CD4-positive, CD25-positive, alpha-beta regulatory T cell (primary cell): ENCODE measurements at regions not wholly inside any gene's neighbourhood (a gene's known extent, or its start where the extent isn't known, plus 50 kb on each side); places are given as distances from the start of the nearest gene placed in this dataset.

Experiments used
- ATAC-seq, 2 donors: fragments of 150-1000 bp; cut with Tn5 transposase; one replicate each; pipeline ENCODE4 v1.10.0; 2021; ENCODE audit warnings: low read depth in 2 of 2, moderate number of reproducible peaks in 2 of 2, moderate library complexity in 1 of 2
- DNase-seq, 3 donors: peaks; one replicate each; pipeline versions ENCODE4 v3.0.0 to v3.0.0-alpha.2; 2012 to 2022; ENCODE audit warnings: mixed read lengths in 1 of 3
- H3K27ac ChIP-seq: one replicate; pipeline ENCODE4 v1.7.0; 2013; ENCODE audit warnings: mild to moderate bottlenecking, low read length; ENCODE audit not compliant: insufficient read depth, poor library complexity, severe bottlenecking
- H3K27me3 ChIP-seq: one replicate; pipeline ENCODE4 v1.7.0; 2013; ENCODE audit warnings: low read length; ENCODE audit not compliant: control insufficient read depth, insufficient read depth
- H3K36me3 ChIP-seq: one replicate; pipeline ENCODE4 v1.7.0; 2013; ENCODE audit warnings: mild to moderate bottlenecking, low read length, moderate library complexity; ENCODE audit not compliant: control insufficient read depth, insufficient read depth
- H3K4me1 ChIP-seq: 2 replicates; pipeline ENCODE4 v1.7.0; 2013; ENCODE audit warnings: mild to moderate bottlenecking, low read length; ENCODE audit not compliant: insufficient read depth, control insufficient read depth, poor library complexity, severe bottlenecking
- H3K4me3 ChIP-seq: one replicate; pipeline ENCODE4 v1.7.0; 2013; ENCODE audit warnings: low read depth, mild to moderate bottlenecking, low read length, moderate library complexity
- H3K9me3 ChIP-seq, 2 experiments: 1 replicate in 1 of 2; 2 replicates in 1 of 2; pipeline ENCODE4 v1.7.0; 2013; ENCODE audit warnings: low read length in 2 of 2, mild to moderate bottlenecking in 1 of 2, moderate library complexity in 1 of 2; ENCODE audit not compliant: control insufficient read depth in 2 of 2
- H3K27ac Mint-ChIP-seq, 3 donors: one replicate each; pipeline ENCODE4 v1.8.0; 2020 to 2022; ENCODE audit warnings: mild to moderate bottlenecking in 3 of 3, mixed read lengths in 3 of 3, moderate library complexity in 2 of 3
- H3K27me3 Mint-ChIP-seq: one replicate; pipeline ENCODE4 v1.8.0; 2022; ENCODE audit warnings: mild to moderate bottlenecking, mixed read lengths
- H3K36me3 Mint-ChIP-seq: one replicate; pipeline ENCODE4 v1.8.0; 2020; ENCODE audit warnings: mixed read lengths
- H3K4me1 Mint-ChIP-seq, 4 donors: one replicate each; pipeline ENCODE4 v1.8.0; 2020 to 2022; ENCODE audit warnings: mixed read lengths in 4 of 4, mild to moderate bottlenecking in 1 of 4
- H3K4me3 Mint-ChIP-seq, 4 donors: one replicate each; pipeline ENCODE4 v1.8.0; 2020 to 2022; ENCODE audit warnings: mild to moderate bottlenecking in 4 of 4, mixed read lengths in 4 of 4, moderate library complexity in 3 of 4
- H3K9me3 Mint-ChIP-seq, 7 donors: one replicate each; pipeline ENCODE4 v1.8.0; 2020 to 2022; ENCODE audit warnings: mixed read lengths in 7 of 7, mild to moderate bottlenecking in 3 of 7, moderate library complexity in 2 of 7

DNA sequence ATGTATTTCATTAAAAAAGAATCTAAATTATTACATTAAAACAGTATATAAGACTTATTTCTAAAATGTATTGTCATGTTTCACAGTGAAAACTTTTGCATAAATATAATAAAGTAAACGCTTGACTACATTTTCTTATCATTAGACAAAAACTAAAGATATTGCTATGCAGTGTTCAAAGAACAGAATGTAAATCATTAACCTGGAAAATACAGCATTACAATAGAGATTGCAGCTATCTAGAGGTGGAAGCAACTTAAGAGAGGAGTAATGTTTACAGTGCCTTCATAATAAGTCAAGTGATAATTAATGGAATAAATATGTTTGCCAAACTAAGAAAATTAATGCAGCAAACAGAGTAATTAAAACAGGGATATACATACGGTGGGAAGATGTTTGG lies 940.9 kb downstream of the FSTL5 start:
- H3K27ac Mint-ChIP-seq: no peak overlapping the region
- no peaks in the 10 kb centered on the region for H3K36me3 ChIP-seq
- H3K27me3 Mint-ChIP-seq: no peaks in the 10 kb centered on the region
- H3K9me3 Mint-ChIP-seq: peaks cover 0 to 16% (median 5%) of the 10 kb centered on the region in 7 donors
- H3K4me3 ChIP-seq: no peak overlapping the region
- H3K36me3 Mint-ChIP-seq: no peaks in the 10 kb centered on the region
- H3K4me1 Mint-ChIP-seq: no peaks in the 10 kb centered on the region
- no peak overlapping the region for H3K4me3 Mint-ChIP-seq
- no peak overlapping the region for H3K27ac ChIP-seq
- H3K4me1 ChIP-seq: no peaks in the 10 kb centered on the region
- ATAC-seq (no peak), DNase-seq (no peak)
- H3K9me3 ChIP-seq: peaks cover 0 to 2% of the 10 kb centered on the region in 2 experiments
- H3K27me3 ChIP-seq: no peaks in the 10 kb centered on the region

DNA sequence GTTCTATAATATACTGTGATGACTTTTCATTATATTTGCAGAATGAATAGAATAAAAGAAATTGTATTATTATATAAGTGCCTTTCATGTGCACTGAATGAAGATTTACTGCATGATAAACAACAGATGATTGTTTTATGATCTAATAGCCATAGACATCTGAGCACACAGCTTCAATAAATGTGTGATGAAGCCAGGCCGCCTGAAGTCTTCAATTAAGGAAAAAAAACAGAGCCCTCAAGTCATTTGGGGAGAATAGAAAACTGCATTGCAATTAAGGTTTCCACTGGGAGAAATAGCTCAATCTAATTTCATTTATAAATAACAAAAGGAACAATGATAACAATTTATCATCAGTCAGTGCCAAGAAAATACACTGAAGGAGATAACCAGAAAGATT lies 955.2 kb downstream of the FSTL5 start:
- no peaks in the 10 kb centered on the region for H3K27me3 ChIP-seq
- no peaks in the 10 kb centered on the region for H3K36me3 Mint-ChIP-seq
- no peak for ATAC-seq

GRCh38 chr4:161206528-161207080 lies 957.2 kb downstream of the FSTL5 start:
- no peak overlapping the region for H3K27ac ChIP-seq
- Mint-ChIP-seq H3K4me3 (no peak overlapping the region), H3K36me3 (no peaks in the 10 kb centered on the region), H3K27me3 (no peaks in the 10 kb centered on the region), H3K4me1 (no peaks in the 10 kb centered on the region), H3K27ac (no peak overlapping the region), H3K9me3 (peaks cover 0 to 23% (median 3%) of the 10 kb centered on the region in 7 donors)
- DNase-seq (no peak), ATAC-seq (no peak)
- H3K27me3 ChIP-seq: no peaks in the 10 kb centered on the region
- no peaks in the 10 kb centered on the region for H3K4me1 ChIP-seq
- H3K9me3 ChIP-seq: peaks cover 0 to 2% of the 10 kb centered on the region in 2 experiments
- H3K4me3 ChIP-seq: no peak overlapping the region
- no peaks in the 10 kb centered on the region for H3K36me3 ChIP-seq

More for the DNA sequence above, 955.2 kb downstream of the FSTL5 start:
- no peaks in the 10 kb centered on the region for H3K4me1 ChIP-seq
- H3K4me1 Mint-ChIP-seq: no peaks in the 10 kb centered on the region
- H3K36me3 ChIP-seq: no peaks in the 10 kb centered on the region
- DNase-seq: no peak
- H3K9me3 ChIP-seq: no peaks in the 10 kb centered on the region
- H3K27ac ChIP-seq: no peak overlapping the region
- H3K4me3 ChIP-seq: no peak overlapping the region
- H3K27ac Mint-ChIP-seq: no peak overlapping the region
- H3K4me3 Mint-ChIP-seq: no peak overlapping the region
- peaks cover 0 to 36% (median 5%) of the 10 kb centered on the region in 7 donors for H3K9me3 Mint-ChIP-seq
- H3K27me3 Mint-ChIP-seq: no peaks in the 10 kb centered on the region

GRCh38 chr4:161203865-161204264 lies 959.9 kb downstream of the FSTL5 start:
- H3K27ac ChIP-seq: no peak overlapping the region
- H3K9me3 ChIP-seq: peaks cover 0 to 2% of the 10 kb centered on the region in 2 experiments
- no peaks in the 10 kb centered on the region for H3K27me3 ChIP-seq
- ATAC-seq: no peak
- peaks cover 0 to 18% (median 3%) of the 10 kb centered on the region in 7 donors for H3K9me3 Mint-ChIP-seq
- no peak overlapping the region for H3K4me3 Mint-ChIP-seq
- DNase-seq: no peak
- no peaks in the 10 kb centered on the region for H3K36me3 ChIP-seq
- no peaks in the 10 kb centered on the region for H3K4me1 Mint-ChIP-seq
- H3K27ac Mint-ChIP-seq: no peak overlapping the region
- H3K36me3 Mint-ChIP-seq: no peaks in the 10 kb centered on the region
- no peaks in the 10 kb centered on the region for H3K4me1 ChIP-seq
- no peak overlapping the region for H3K4me3 ChIP-seq
- no peaks in the 10 kb centered on the region for H3K27me3 Mint-ChIP-seq

- Histone ChIP-seq H3K4me1 (no peaks in the 10 kb centered on the region), H3K27ac (no peak overlapping the region), H3K36me3 (no peaks in the 10 kb centered on the region), H3K27me3 (no peaks in the 10 kb centered on the region), H3K4me3 (no peak overlapping the region), H3K9me3 (peaks cover 0 to 3% of the 10 kb centered on the region in 2 experiments)
- no peak for ATAC-seq
- Mint-ChIP-seq H3K4me1 (no peaks in the 10 kb centered on the region), H3K4me3 (no peak overlapping the region), H3K27ac (no peak overlapping the region), H3K9me3 (peaks cover 1 to 14% (median 8%) of the 10 kb centered on the region in 7 donors), H3K36me3 (no peaks in the 10 kb centered on the region), H3K27me3 (no peaks in the 10 kb centered on the region)
- no peak for DNase-seq
Observed at GRCh38 chr4:161197912-161198311, 965.9 kb downstream of the FSTL5 start.

- Mint-ChIP-seq H3K27me3 (no peaks in the 10 kb centered on the region), H3K27ac (no peak overlapping the region), H3K4me3 (no peak overlapping the region), H3K36me3 (no peaks in the 10 kb centered on the region), H3K9me3 (peaks cover 1 to 14% (median 8%) of the 10 kb centered on the region in 7 donors), H3K4me1 (no peaks in the 10 kb centered on the region)
- no peaks in the 10 kb centered on the region for H3K4me1 ChIP-seq
- no peaks in the 10 kb centered on the region for H3K27me3 ChIP-seq
- H3K9me3 ChIP-seq: peaks cover 0 to 2% of the 10 kb centered on the region in 2 experiments
- H3K4me3 ChIP-seq: no peak overlapping the region
- DNase-seq (no peak), ATAC-seq (no peak)
- H3K27ac ChIP-seq: no peak overlapping the region
- H3K36me3 ChIP-seq: no peaks in the 10 kb centered on the region
Observed at GRCh38 chr4:161197474-161197873, 966.3 kb downstream of the FSTL5 start.

GRCh38 chr4:161189286-161190134 lies 974.3 kb downstream of the FSTL5 start:
- H3K27me3 ChIP-seq: no peaks in the 10 kb centered on the region
- no peaks in the 10 kb centered on the region for H3K27me3 Mint-ChIP-seq
- peaks cover 0 to 1% of the 10 kb centered on the region in 2 experiments for H3K9me3 ChIP-seq
- no peaks in the 10 kb centered on the region for H3K4me1 Mint-ChIP-seq
- H3K27ac ChIP-seq: no peak overlapping the region
- H3K4me3 ChIP-seq: no peak overlapping the region
- no peaks in the 10 kb centered on the region for H3K4me1 ChIP-seq
- H3K4me3 Mint-ChIP-seq: no peak overlapping the region
- no peaks in the 10 kb centered on the region for H3K36me3 ChIP-seq
- DNase-seq: no peak
- H3K9me3 Mint-ChIP-seq: peaks cover 1 to 14% (median 7%) of the 10 kb centered on the region in 7 donors
- no peaks in the 10 kb centered on the region for H3K36me3 Mint-ChIP-seq
- no peak for ATAC-seq
- H3K27ac Mint-ChIP-seq: no peak overlapping the region

GRCh38 chr4:161188578-161188977 lies 975.2 kb downstream of the FSTL5 start:
- peaks cover 0 to 15% (median 7%) of the 10 kb centered on the region in 7 donors for H3K9me3 Mint-ChIP-seq
- no peaks in the 10 kb centered on the region for H3K36me3 ChIP-seq

More at GRCh38 chr4:161188578-161188977, 975.2 kb downstream of the FSTL5 start:
- no peak overlapping the region for H3K4me3 Mint-ChIP-seq
- no peaks in the 10 kb centered on the region for H3K4me1 Mint-ChIP-seq
- H3K9me3 ChIP-seq: no peaks in the 10 kb centered on the region
- H3K4me1 ChIP-seq: no peaks in the 10 kb centered on the region
- H3K27ac Mint-ChIP-seq: no peak overlapping the region
- H3K27me3 ChIP-seq: no peaks in the 10 kb centered on the region
- H3K27me3 Mint-ChIP-seq: no peaks in the 10 kb centered on the region
- DNase-seq (no peak), ATAC-seq (no peak)
- no peaks in the 10 kb centered on the region for H3K36me3 Mint-ChIP-seq
- H3K4me3 ChIP-seq: no peak overlapping the region
- H3K27ac ChIP-seq: no peak overlapping the region
